K562 (cell line): ENCODE measurements at regions not wholly inside any gene's neighbourhood (a gene's known extent, or its start where the extent isn't known, plus 50 kb on each side); places are given as distances from the start of the nearest gene placed in this dataset.
"Not testable (repeated sequence)": the region's sequence is repeated elsewhere in the genome, so short reads cannot be mapped to it uniquely, and the experiment has no call there.

Source experiments
- ATAC-seq: fragments of 200-7000 bp; cut with Tn5 transposase; 3 replicates; pipeline ENCODE4 v1.9.1; 2020; ENCODE audit warnings: moderate library complexity
- BruUV-seq: library from RNA; stranded (reverse); fragments of 400-500 nt; replicated peaks from 2 replicates; lab custom pipeline; 2021; lab: Mats Ljungman, UMichigan
- CTCF ChIA-PET: fragments of 300-600 bp; formaldehyde crosslinking; extraction: SDS; loops from one replicate; lab custom pipeline; 2021; ENCODE audit warnings: low intra/inter-chr PET ratio; lab: Yijun Ruan, JAX
- POLR2A ChIA-PET: fragments of 300-600, 350-650 bp; sonication (Branson Sonifier 250); formaldehyde crosslinking; extraction: SDS; loops from one replicate; lab custom pipeline; 2021; ENCODE audit warnings: antibody characterized with exemption, inconsistent platforms; lab: Yijun Ruan, JAX
- DNase-seq, 4 experiments: peaks; one replicate each; pipeline versions ENCODE4 v3.0.0 to v3.0.0-alpha.2; 2011 to 2018; ENCODE audit warnings: low spot score in 3 of 4, mixed read lengths in 3 of 4; ENCODE audit errors: extremely low read depth in 1 of 4
- FAIRE-seq: peaks from 2 replicates; lab custom pipeline; 2011; peaks lifted over from hg19 to GRCh38; lab: Jason Lieb, UNC
- H2AFZ ChIP-seq: 2 replicates; pipeline ENCODE4 v1.6.0; 2011; ENCODE audit warnings: low read depth, low read length, control low read depth, inconsistent platforms
- H3K27ac ChIP-seq: fragments of 200-600 bp; 3 replicates; pipeline ENCODE4 v1.8.0; 2011; ENCODE audit warnings: low read depth, mild to moderate bottlenecking, control low read depth, inconsistent platforms, low read length, moderate library complexity, mixed read lengths; ENCODE audit errors: extremely low read depth
- H3K27me3 ChIP-seq, 2 experiments: fragments of 300-600 bp in 1 of 2; 2 replicates in 1 of 2; 3 replicates in 1 of 2; pipeline versions ENCODE4 v1.6.0 to v1.8.0; 2011; ENCODE audit warnings: inconsistent platforms in 2 of 2, low read length in 2 of 2, mild to moderate bottlenecking in 1 of 2, mixed read lengths in 1 of 2, moderate library complexity in 1 of 2; ENCODE audit not compliant: control insufficient read depth in 2 of 2, insufficient read depth in 2 of 2
- H3K36me3 ChIP-seq: fragments of 300-600 bp; 3 replicates; pipeline ENCODE4 v1.8.0; 2011; ENCODE audit warnings: mild to moderate bottlenecking, low read length, inconsistent platforms; ENCODE audit not compliant: control insufficient read depth, insufficient read depth
- H3K4me1 ChIP-seq, 2 experiments: fragments of 200-600 bp in 1 of 2; replicated peaks in 1 of 2; 2 replicates in 1 of 2; 3 replicates in 1 of 2; pipeline versions ENCODE4 v1.5.1 to v1.8.0; 2011; ENCODE audit warnings: inconsistent platforms in 2 of 2, low read length in 2 of 2, mild to moderate bottlenecking in 1 of 2, mixed read lengths in 1 of 2, moderate library complexity in 1 of 2; ENCODE audit not compliant: control insufficient read depth in 2 of 2, insufficient read depth in 2 of 2
- H3K4me2 ChIP-seq: 2 replicates; pipeline ENCODE4 v1.6.1; 2011; ENCODE audit warnings: low read length, control low read depth, inconsistent platforms, mixed read lengths; ENCODE audit not compliant: insufficient read depth
- H3K4me3 ChIP-seq: fragments of 200-600 bp; sonication (generic), shearing (Covaris generic); 2 replicates; pipeline ENCODE4 v1.5.1; 2016; ENCODE audit warnings: control low read depth, inconsistent platforms
- H3K79me2 ChIP-seq: fragments of 200-600 bp; 3 replicates; pipeline ENCODE4 v1.8.0; 2011; ENCODE audit warnings: low read length, inconsistent platforms; ENCODE audit not compliant: control insufficient read depth, insufficient read depth
- H3K9ac ChIP-seq, 2 experiments: 2 replicates each; pipeline versions ENCODE4 v1.6.0 to v1.6.1; 2011; ENCODE audit warnings: low read depth in 2 of 2, low read length in 2 of 2, control low read depth in 1 of 2, inconsistent platforms in 1 of 2, mild to moderate bottlenecking in 1 of 2, mixed read lengths in 1 of 2; ENCODE audit not compliant: insufficient read depth in 1 of 2
- H3K9me1 ChIP-seq: one replicate; pipeline ENCODE4 v1.6.0; 2011; ENCODE audit warnings: inconsistent platforms, mild to moderate bottlenecking, low read length, moderate library complexity; ENCODE audit not compliant: control insufficient read depth, insufficient read depth
- H3K9me3 ChIP-seq: replicated peaks from 2 replicates; pipeline ENCODE4 v1.5.1; 2011; ENCODE audit warnings: low read depth, low read length, inconsistent platforms; ENCODE audit not compliant: control insufficient read depth, insufficient read depth
- H4K20me1 ChIP-seq: replicated peaks from 2 replicates; pipeline ENCODE4 v1.6.1; 2011; ENCODE audit warnings: low read length, inconsistent platforms, mixed read lengths; ENCODE audit not compliant: control insufficient read depth, insufficient read depth
- WGBS: fragments of 100-300 bp; shearing (Covaris generic); methylation state at CpG from one replicate; pipeline ENCODE4 v1.1.6; 2016; ENCODE audit warnings: low coverage, mixed read lengths; ENCODE audit not compliant: insufficient coverage; ENCODE audit errors: missing lambda C conversion rate; 5-methylcytosine and 5-hydroxymethylcytosine counted together
- in situ Hi-C: fragments of 300-500 bp; cut with MboI; formaldehyde crosslinking; loops from 4 replicates; pipeline ENCODE4 v1.15.0; 2018; ENCODE audit warnings: inconsistent platforms, mixed read lengths
- intact Hi-C: fragments of 100-400 bp; cut with micrococcal nuclease; formaldehyde crosslinking; loops from 2 replicates; pipeline ENCODE4 v1.14.2; 2022

DNA sequence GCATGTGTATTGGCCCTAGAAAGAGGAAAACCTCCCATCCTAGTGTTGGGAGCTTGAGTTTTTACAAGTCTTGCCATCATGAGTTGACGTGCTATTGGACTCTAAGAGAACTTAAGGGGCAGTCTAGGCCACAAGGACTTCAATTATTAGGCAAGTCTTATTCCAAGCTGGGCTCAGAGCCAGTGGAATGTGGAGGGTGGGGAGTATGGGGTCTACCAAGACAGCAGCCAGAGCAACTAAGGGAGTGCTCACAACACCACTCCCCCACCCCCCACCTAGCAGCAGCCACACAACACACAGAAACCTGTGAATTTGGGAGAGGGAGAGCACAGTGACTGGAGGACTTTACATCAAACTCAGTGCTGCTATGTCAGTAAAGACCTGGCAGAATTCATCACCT lies 1625.6 kb downstream of the SPATA31A7 start:
- H4K20me1 ChIP-seq, H3K9ac ChIP-seq, H3K9me3 ChIP-seq, H3K27ac ChIP-seq, H3K79me2 ChIP-seq, BruUV-seq, ATAC-seq, POLR2A ChIA-PET, H3K9me1 ChIP-seq, H3K4me3 ChIP-seq, H3K27me3 ChIP-seq, intact Hi-C loops, H3K4me1 ChIP-seq, H2AFZ ChIP-seq, H3K4me2 ChIP-seq, in situ Hi-C loops, CTCF ChIA-PET, FAIRE-seq, H3K36me3 ChIP-seq: not testable (repeated sequence)
- DNase-seq: peak in 2 of 4 experiments; percentile 0
- WGBS: 0% methylated on average over 1 of the region's 1 CpG

- H3K9me3 ChIP-seq, H3K4me2 ChIP-seq, H3K27ac ChIP-seq, CTCF ChIA-PET, FAIRE-seq, H3K27me3 ChIP-seq, in situ Hi-C loops, H3K4me3 ChIP-seq, ATAC-seq, H2AFZ ChIP-seq, H3K79me2 ChIP-seq, H3K9ac ChIP-seq, H3K36me3 ChIP-seq, intact Hi-C loops, BruUV-seq, H3K4me1 ChIP-seq, DNase-seq, H4K20me1 ChIP-seq, POLR2A ChIA-PET, H3K9me1 ChIP-seq: not testable (repeated sequence)
These were observed 1626.5 kb downstream of the SPATA31A7 start for GRCh38 chr9:62816331-62816730.

GRCh38 chr9:62817214-62817613 lies 1627.4 kb downstream of the SPATA31A7 start:
- H3K79me2 ChIP-seq, CTCF ChIA-PET, intact Hi-C loops, in situ Hi-C loops, BruUV-seq, H3K27ac ChIP-seq, DNase-seq, ATAC-seq, H3K9ac ChIP-seq, H3K4me2 ChIP-seq, H3K9me3 ChIP-seq, H2AFZ ChIP-seq, H3K4me1 ChIP-seq, H3K4me3 ChIP-seq, H3K27me3 ChIP-seq, POLR2A ChIA-PET, H3K36me3 ChIP-seq, H4K20me1 ChIP-seq, H3K9me1 ChIP-seq, FAIRE-seq: not testable (repeated sequence)
- 0% methylated on average over 1 of the region's 3 CpGs for WGBS

DNA sequence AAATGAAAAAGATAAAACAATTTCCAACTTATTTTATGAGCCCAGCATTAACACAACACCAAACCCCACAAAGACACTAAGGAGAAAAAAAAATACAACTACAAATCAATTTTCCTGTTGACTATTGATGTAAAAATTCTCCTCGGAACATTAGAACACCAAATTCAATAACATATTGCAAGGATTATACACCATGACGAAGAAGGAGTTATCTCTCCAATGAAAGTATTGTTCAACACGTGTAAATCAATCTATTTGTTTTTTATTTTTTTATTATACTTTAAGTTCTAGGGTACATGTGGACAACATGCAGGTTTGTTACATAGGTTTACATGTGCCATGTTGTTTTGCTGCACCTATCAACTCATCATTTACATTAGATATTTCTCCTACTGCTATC lies 1632.3 kb downstream of the SPATA31A7 start:
- H3K9ac ChIP-seq, H3K36me3 ChIP-seq, H3K27me3 ChIP-seq, ATAC-seq, BruUV-seq, in situ Hi-C loops, H3K4me3 ChIP-seq, FAIRE-seq, H3K4me1 ChIP-seq, H3K4me2 ChIP-seq, POLR2A ChIA-PET, H3K9me1 ChIP-seq, H2AFZ ChIP-seq, H3K27ac ChIP-seq, CTCF ChIA-PET, DNase-seq, H3K79me2 ChIP-seq, H3K9me3 ChIP-seq, H4K20me1 ChIP-seq, intact Hi-C loops: not testable (repeated sequence)
- under 1% methylated on average over 3 of the region's 3 CpGs for WGBS
